HEK293 (cell line): ENCODE measurements at regions not wholly inside any gene's neighbourhood (a gene's known extent, or its start where the extent isn't known, plus 50 kb on each side); places are given as distances from the start of the nearest gene placed in this dataset.

ENCODE experiments used
- CTCF ChIP-seq: fragments of 450-650 bp; formaldehyde crosslinking; IDR thresholded peaks from 2 replicates; pipeline ENCODE4 v1.5.1; 2016; ENCODE audit warnings: missing biosample characterization, missing genetic modification characterization
- SCRT2 ChIP-seq: fragments of 450-650 bp; formaldehyde crosslinking; IDR thresholded peaks from 2 replicates; pipeline ENCODE4 v1.5.1; 2016; ENCODE audit warnings: missing biosample characterization, missing genetic modification characterization
- ZBTB10 ChIP-seq: fragments of 450-650 bp; formaldehyde crosslinking; IDR thresholded peaks from 2 replicates; pipeline ENCODE4 v1.5.1; 2016; ENCODE audit warnings: missing biosample characterization, missing genetic modification characterization
- ZBTB20 ChIP-seq: fragments of 450-650 bp; formaldehyde crosslinking; IDR thresholded peaks from 2 replicates; pipeline ENCODE4 v1.5.1; 2016; ENCODE audit warnings: missing biosample characterization, missing genetic modification characterization
- ZBTB49 ChIP-seq: fragments of 450-650 bp; formaldehyde crosslinking; IDR thresholded peaks from 2 replicates; pipeline ENCODE4 v1.5.1; 2016; ENCODE audit warnings: missing biosample characterization, missing genetic modification characterization, low read depth
- ZNF174 ChIP-seq: fragments of 450-650 bp; formaldehyde crosslinking; IDR thresholded peaks from 2 replicates; pipeline ENCODE4 v1.5.0; 2017; ENCODE audit warnings: missing biosample characterization, mild to moderate bottlenecking, missing genetic modification characterization
- ZNF510 ChIP-seq: fragments of 450-650 bp; formaldehyde crosslinking; IDR thresholded peaks from 2 replicates; pipeline ENCODE4 v1.5.1; 2018; ENCODE audit warnings: mild to moderate bottlenecking, missing genetic modification characterization, missing biosample characterization; ENCODE audit not compliant: insufficient replicate concordance
- ZNF518A ChIP-seq: fragments of 450-650 bp; formaldehyde crosslinking; conservative IDR thresholded peaks from 2 replicates; pipeline ENCODE4 v1.5.1; 2016; ENCODE audit warnings: low read depth, missing biosample characterization, missing genetic modification characterization
- ZNF549 ChIP-seq: fragments of 450-650 bp; IDR thresholded peaks from 2 replicates; pipeline ENCODE4 v1.5.1; 2018; ENCODE audit warnings: missing biosample characterization, missing genetic modification characterization, mild to moderate bottlenecking, inconsistent platforms, moderate library complexity
- ZNF664 ChIP-seq: fragments of 450-650 bp; formaldehyde crosslinking; IDR thresholded peaks from 2 replicates; pipeline ENCODE4 v1.5.1; 2016; ENCODE audit warnings: missing biosample characterization, missing genetic modification characterization
- ZNF768 ChIP-seq: fragments of 450-650 bp; formaldehyde crosslinking; IDR thresholded peaks from 2 replicates; pipeline ENCODE4 v1.5.1; 2018; ENCODE audit warnings: missing biosample characterization, mild to moderate bottlenecking, missing genetic modification characterization
- ZSCAN4 ChIP-seq: fragments of 450-650 bp; formaldehyde crosslinking; IDR thresholded peaks from 2 replicates; pipeline ENCODE4 v1.5.1; 2017; ENCODE audit warnings: missing biosample characterization, missing genetic modification characterization

- TF ChIP-seq CTCF (tag by site-specific recombination), result no peak
- TF ChIP-seq ZSCAN4 (tag by site-specific recombination), result no peak
- no peak for TF ChIP-seq ZBTB10 (tag by site-specific recombination)
- TF ChIP-seq ZNF518A, result no peak
- no peak for TF ChIP-seq ZNF768 (tag by site-specific recombination)
- TF ChIP-seq ZBTB49, result no peak
- no peak for TF ChIP-seq ZNF664 (tag by site-specific recombination)
- TF ChIP-seq ZNF510, result no peak
- TF ChIP-seq ZNF174 (tag by site-specific recombination), result no peak
- no peak for TF ChIP-seq ZNF549 (tag by site-specific recombination)
- TF ChIP-seq SCRT2 (tag by site-specific recombination), result no peak
- TF ChIP-seq ZBTB20 (tag by site-specific recombination), result no peak
Measured at GRCh38 chr1:218496561-218496960, 151.4 kb downstream of the TGFB2 start.
